ENCODE measurements at regions not wholly inside any gene's neighbourhood (a gene's known extent, or its start where the extent isn't known, plus 50 kb on each side); places are given as distances from the start of the nearest gene placed in this dataset.

DNA sequence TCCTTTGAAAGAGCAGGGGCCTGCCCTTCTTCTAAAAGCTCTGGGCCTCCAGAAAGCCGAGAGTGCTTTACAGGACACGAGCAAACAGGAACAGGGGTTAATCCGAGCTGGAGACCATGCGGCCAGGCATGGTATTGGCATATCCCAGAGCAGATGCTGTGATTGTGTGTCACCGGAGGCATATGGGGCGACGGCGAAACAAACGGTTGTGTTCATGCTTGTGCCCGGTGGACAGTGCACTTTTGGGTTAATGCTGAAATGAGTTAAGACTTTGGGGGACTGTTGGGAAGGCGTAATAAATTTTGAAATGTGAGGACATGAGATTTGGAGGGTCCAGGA, 1088.7 kb upstream of the DEFB115 start:
- TF ChIP-seq, protein P1, sequence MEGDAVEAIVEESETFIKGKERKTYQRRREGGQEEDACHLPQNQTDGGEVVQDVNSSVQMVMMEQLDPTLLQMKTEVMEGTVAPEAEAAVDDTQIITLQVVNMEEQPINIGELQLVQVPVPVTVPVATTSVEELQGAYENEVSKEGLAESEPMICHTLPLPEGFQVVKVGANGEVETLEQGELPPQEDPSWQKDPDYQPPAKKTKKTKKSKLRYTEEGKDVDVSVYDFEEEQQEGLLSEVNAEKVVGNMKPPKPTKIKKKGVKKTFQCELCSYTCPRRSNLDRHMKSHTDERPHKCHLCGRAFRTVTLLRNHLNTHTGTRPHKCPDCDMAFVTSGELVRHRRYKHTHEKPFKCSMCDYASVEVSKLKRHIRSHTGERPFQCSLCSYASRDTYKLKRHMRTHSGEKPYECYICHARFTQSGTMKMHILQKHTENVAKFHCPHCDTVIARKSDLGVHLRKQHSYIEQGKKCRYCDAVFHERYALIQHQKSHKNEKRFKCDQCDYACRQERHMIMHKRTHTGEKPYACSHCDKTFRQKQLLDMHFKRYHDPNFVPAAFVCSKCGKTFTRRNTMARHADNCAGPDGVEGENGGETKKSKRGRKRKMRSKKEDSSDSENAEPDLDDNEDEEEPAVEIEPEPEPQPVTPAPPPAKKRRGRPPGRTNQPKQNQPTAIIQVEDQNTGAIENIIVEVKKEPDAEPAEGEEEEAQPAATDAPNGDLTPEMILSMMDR (IDR thresholded peaks at IDR 0.05): no peak
- no peak for TF ChIP-seq POLR2A (IDR thresholded peaks at IDR 0.05)
